B cell (primary cell): ENCODE measurements at regions not wholly inside any gene's neighbourhood (a gene's known extent, or its start where the extent isn't known, plus 50 kb on each side); places are given as distances from the start of the nearest gene placed in this dataset.

Source experiments
- EZH2 ChIP-seq: IDR thresholded peaks from 2 replicates; pipeline ENCODE4 v1.6.1; 2012; ENCODE audit warnings: borderline replicate concordance, low read depth, mild to moderate bottlenecking, moderate library complexity, low read length; ENCODE audit not compliant: insufficient read depth, poor library complexity, severe bottlenecking
- TF ChIP-seq, protein P1 (sequence below): fragments of 200-600 bp; IDR thresholded peaks from one replicate; pipeline ENCODE4 v1.8.0; 2022; ENCODE audit warnings: antibody characterized with exemption, mild to moderate bottlenecking

- TF ChIP-seq, protein P1, sequence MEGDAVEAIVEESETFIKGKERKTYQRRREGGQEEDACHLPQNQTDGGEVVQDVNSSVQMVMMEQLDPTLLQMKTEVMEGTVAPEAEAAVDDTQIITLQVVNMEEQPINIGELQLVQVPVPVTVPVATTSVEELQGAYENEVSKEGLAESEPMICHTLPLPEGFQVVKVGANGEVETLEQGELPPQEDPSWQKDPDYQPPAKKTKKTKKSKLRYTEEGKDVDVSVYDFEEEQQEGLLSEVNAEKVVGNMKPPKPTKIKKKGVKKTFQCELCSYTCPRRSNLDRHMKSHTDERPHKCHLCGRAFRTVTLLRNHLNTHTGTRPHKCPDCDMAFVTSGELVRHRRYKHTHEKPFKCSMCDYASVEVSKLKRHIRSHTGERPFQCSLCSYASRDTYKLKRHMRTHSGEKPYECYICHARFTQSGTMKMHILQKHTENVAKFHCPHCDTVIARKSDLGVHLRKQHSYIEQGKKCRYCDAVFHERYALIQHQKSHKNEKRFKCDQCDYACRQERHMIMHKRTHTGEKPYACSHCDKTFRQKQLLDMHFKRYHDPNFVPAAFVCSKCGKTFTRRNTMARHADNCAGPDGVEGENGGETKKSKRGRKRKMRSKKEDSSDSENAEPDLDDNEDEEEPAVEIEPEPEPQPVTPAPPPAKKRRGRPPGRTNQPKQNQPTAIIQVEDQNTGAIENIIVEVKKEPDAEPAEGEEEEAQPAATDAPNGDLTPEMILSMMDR, result no peak
- TF ChIP-seq EZH2, result no peak
These were observed 785.5 kb upstream of the RAB6C start for GRCh38 chr2:129193961-129194360.
